Sigmoid colon (tissue), 4 donors: ENCODE measurements at regions not wholly inside any gene's neighbourhood (a gene's known extent, or its start where the extent isn't known, plus 50 kb on each side); places are given as distances from the start of the nearest gene placed in this dataset.

ENCODE experiments used
- CTCF ChIP-seq, 4 experiments: fragments of 450-650 bp in 3 of 4; fragments of 200-600 bp in 1 of 4; IDR thresholded peaks; one replicate each; pipeline ENCODE4 v1.5.1; 2016 to 2019; ENCODE audit warnings: antibody characterized with exemption in 4 of 4, mild to moderate bottlenecking in 3 of 4, moderate library complexity in 2 of 4
- EP300 ChIP-seq, 4 donors: sonication (generic); formaldehyde crosslinking; IDR thresholded peaks; one replicate each; pipeline ENCODE4 v1.6.1; 2017; ENCODE audit warnings: antibody characterized with exemption in 4 of 4

GRCh38 chr5:93831449-93831848 is 90.0 kb upstream of the POU5F2 start:
- TF ChIP-seq EP300 (IDR thresholded peaks at IDR 0.05), result no peak
- no peak for TF ChIP-seq CTCF (IDR thresholded peaks at IDR 0.05)
